Activated T-helper 2 cell treated with anti-CD3 and anti-CD28 coated beads, Interferon-gamma antibody, Interleukin-2, Interleukin-4, amounts not matched to agents 10 μg/mL and 5 μg/mL and 100 μg/mL, durations not matched to agents 14 hours and 24 hours and 36 hours (primary cell): ENCODE measurements at regions not wholly inside any gene's neighbourhood (a gene's known extent, or its start where the extent isn't known, plus 50 kb on each side); places are given as distances from the start of the nearest gene placed in this dataset.
"Not testable (repeated sequence)": the region's sequence is repeated elsewhere in the genome, so short reads cannot be mapped to it uniquely, and the experiment has no call there.

ENCODE experiments used
- DNase-seq: peaks from one replicate; pipeline ENCODE4 v3.0.0; 2021; ENCODE audit warnings: low spot score
- H3K27ac Mint-ChIP-seq: one replicate; pipeline ENCODE4 v1.8.0; 2021; ENCODE audit warnings: mixed read lengths
- H3K27me3 Mint-ChIP-seq: one replicate; pipeline ENCODE4 v1.8.0; 2021; ENCODE audit warnings: low read depth, mixed read lengths
- H3K36me3 Mint-ChIP-seq: one replicate; pipeline ENCODE4 v1.8.0; 2021; ENCODE audit warnings: low read depth, mixed read lengths
- H3K4me1 Mint-ChIP-seq: one replicate; pipeline ENCODE4 v1.8.0; 2021; ENCODE audit warnings: low read depth, mixed read lengths
- H3K4me3 Mint-ChIP-seq: one replicate; pipeline ENCODE4 v1.8.0; 2021; ENCODE audit warnings: low read depth, mild to moderate bottlenecking, moderate library complexity, mixed read lengths
- H3K9me3 Mint-ChIP-seq: one replicate; pipeline ENCODE4 v1.8.0; 2021; ENCODE audit warnings: mixed read lengths
- intact Hi-C: fragments of 100-400 bp; cut with micrococcal nuclease; formaldehyde crosslinking; loops from one replicate; pipeline ENCODE4 v1.15.1; 2023

DNA sequence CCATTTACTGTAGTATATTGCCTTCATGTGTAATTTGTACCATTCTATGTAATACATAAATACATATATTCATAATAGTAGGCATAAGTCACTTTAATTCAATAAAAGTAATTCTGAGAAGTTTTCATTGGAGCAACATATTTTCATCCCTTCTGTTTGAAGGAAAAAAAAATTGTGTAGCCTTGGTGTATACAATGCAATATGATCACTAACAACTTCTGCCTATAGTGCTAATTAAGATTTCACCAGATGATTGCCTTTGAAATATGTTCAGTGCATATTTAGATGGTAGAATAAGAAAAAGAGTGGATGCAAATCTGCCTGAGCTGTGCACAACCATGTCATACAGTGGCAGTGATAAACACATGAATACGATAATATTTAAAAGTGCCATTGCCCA, 996.8 kb downstream of the EFNA5 start:
- H3K9me3 Mint-ChIP-seq, result peaks cover 17% of the 10 kb centered on the region
- intact Hi-C loops, result no loop called here
- no peaks in the 10 kb centered on the region for H3K4me1 Mint-ChIP-seq
- no peaks in the 10 kb centered on the region for H3K27me3 Mint-ChIP-seq
- H3K36me3 Mint-ChIP-seq, result no peaks in the 10 kb centered on the region
- no peak overlapping the region for H3K4me3 Mint-ChIP-seq
- no peak overlapping the region for H3K27ac Mint-ChIP-seq
- no peak for DNase-seq

DNA sequence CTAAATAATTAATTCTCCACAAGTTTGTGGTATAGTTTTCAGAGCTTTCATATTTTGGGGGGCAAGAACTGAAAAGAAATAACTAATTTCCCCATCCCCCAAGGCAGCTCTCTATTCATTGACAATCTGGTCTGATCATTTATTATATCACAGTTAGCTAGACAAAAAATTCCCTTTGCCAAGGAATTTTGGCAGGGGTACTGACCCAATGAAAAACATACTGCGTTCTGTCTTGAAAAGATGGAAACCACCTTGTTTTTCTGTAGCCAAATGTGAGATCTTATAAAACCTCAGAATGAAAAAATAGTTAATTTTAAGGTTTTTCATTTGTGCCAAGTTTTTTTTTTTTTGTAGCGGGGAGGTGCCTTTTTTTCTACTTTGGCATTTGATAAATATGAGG, 1008.9 kb downstream of the EFNA5 start:
- no peaks in the 10 kb centered on the region for H3K27me3 Mint-ChIP-seq
- no peaks in the 10 kb centered on the region for H3K36me3 Mint-ChIP-seq
- DNase-seq, result no peak
- H3K4me3 Mint-ChIP-seq, result no peak overlapping the region
- no peak overlapping the region for H3K27ac Mint-ChIP-seq
- intact Hi-C loops, result no loop called here
- no peaks in the 10 kb centered on the region for H3K4me1 Mint-ChIP-seq
- H3K9me3 Mint-ChIP-seq, result peaks cover 8% of the 10 kb centered on the region

DNA sequence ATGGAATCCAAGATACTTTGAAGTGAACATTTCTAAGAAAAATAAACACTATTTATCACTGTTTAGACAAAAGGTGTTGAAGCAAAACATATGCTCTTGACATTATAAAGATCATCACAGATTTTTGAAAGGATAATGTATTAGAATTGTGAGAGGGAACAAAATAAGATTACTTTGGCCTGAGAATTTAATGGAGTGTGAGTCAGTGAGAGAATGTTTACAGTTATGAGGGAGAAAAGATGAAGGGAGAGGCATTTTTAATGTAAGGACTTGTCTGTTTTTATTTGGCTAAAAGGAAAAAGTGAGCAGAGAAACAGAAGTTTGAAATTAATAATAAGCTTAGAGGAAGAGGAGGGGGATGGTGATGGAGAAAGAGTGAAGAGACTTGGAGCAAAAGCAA, 1010.1 kb downstream of the EFNA5 start:
- intact Hi-C loops, result no loop called here

DNA sequence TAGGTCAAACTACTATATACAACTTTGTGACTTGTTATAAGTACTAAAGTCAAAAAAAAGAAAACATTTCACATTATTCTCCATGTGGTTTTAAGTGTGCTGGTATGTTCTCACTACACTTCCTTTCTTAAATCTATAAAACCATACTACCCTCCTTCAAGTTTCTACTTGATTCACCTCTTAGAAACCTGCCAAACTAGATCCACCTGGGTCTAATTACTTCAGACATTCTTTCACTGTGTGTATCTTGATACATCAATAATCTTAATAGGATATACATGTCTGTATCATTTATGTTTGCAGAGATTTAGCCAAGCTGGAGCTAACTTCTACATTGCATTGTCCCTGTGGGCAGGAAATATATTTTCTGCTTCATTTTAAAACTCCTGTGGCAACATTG, 1012.6 kb downstream of the EFNA5 start:
- Mint-ChIP-seq H3K9me3 (peaks cover 30% of the 10 kb centered on the region), H3K27ac (no peak overlapping the region), H3K36me3 (no peaks in the 10 kb centered on the region), H3K4me3 (no peak overlapping the region), H3K27me3 (no peaks in the 10 kb centered on the region), H3K4me1 (no peaks in the 10 kb centered on the region)
- intact Hi-C loops, result no loop called here
- DNase-seq, result no peak

More for the DNA sequence above, 1010.1 kb downstream of the EFNA5 start:
- H3K27me3 Mint-ChIP-seq, result no peaks in the 10 kb centered on the region
- H3K36me3 Mint-ChIP-seq, result no peaks in the 10 kb centered on the region
- H3K4me3 Mint-ChIP-seq, result no peak overlapping the region
- H3K4me1 Mint-ChIP-seq, result no peaks in the 10 kb centered on the region
- H3K27ac Mint-ChIP-seq, result no peak overlapping the region
- DNase-seq, result no peak
- H3K9me3 Mint-ChIP-seq, result peaks cover 11% of the 10 kb centered on the region

DNA sequence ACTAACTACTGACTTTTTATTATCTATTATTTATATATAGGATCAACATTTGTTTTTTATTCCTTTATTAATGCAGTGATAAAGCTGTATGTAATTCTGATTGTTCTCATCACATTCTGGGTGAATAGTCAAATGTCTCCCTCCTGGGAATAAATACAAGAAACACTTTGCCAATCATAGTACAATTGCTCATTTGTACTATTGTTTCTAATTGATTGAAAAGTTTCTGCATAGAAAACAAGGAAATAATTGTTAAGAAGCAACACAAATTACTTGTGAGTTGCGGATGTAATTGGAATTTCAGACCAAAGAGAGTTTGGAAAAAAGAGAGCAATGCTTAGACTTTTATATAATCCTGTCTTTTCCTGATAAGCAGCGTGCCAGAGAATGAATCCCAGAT, 1013.9 kb downstream of the EFNA5 start:
- Mint-ChIP-seq H3K4me1 (no peaks in the 10 kb centered on the region), H3K36me3 (no peaks in the 10 kb centered on the region)
- intact Hi-C loops, result no loop called here

DNA sequence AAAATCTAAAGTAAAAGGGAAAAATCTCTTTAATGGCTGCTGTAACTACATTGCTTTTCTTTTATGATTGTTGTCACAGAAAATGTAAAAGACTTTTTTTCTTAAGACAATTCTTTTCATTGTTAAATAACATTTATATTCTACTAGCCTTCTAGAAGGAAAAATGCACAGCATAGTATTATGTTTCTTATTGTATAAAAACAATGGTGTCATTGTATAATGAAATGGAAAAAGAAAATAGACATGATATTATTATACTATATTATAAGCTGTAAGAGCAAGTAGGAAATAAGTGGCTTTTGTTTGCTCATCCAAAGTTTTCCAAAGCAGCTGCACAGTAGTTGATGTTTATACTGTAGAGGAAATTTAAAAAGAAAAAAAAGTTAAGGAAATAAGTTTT, 1021.7 kb downstream of the EFNA5 start:
- intact Hi-C loops, result no loop called here

More for the DNA sequence above, 1013.9 kb downstream of the EFNA5 start:
- H3K4me3 Mint-ChIP-seq, result no peak overlapping the region
- no peaks in the 10 kb centered on the region for H3K27me3 Mint-ChIP-seq
- no peak for DNase-seq
- peaks cover 30% of the 10 kb centered on the region for H3K9me3 Mint-ChIP-seq
- H3K27ac Mint-ChIP-seq, result no peak overlapping the region

DNA sequence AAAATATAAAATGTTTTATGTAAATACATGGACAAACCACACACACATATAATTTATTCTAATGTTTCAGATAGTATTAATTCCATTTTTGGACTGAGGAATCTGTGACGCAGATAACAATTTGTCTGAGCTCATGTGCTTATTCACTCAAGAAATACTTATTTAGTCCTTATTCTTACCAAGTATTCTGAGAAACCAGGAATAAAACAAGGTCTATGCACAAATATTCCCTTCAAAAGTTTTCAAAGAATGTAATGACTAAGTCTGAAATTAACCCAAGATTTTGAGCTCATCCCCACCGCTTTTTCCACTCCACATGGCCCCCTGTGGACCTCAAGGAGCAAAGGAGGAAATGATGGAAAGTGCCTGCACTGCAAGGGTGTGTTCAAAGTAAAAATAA, 1022.3 kb downstream of the EFNA5 start:
- Mint-ChIP-seq H3K4me3 (no peak overlapping the region), H3K36me3 (no peaks in the 10 kb centered on the region), H3K9me3 (peaks cover 1% of the 10 kb centered on the region), H3K4me1 (no peaks in the 10 kb centered on the region), H3K27me3 (no peaks in the 10 kb centered on the region), H3K27ac (no peak overlapping the region)
- intact Hi-C loops, result no loop called here
- DNase-seq, result no peak

More for the DNA sequence above, 1021.7 kb downstream of the EFNA5 start:
- Mint-ChIP-seq H3K4me3 (no peak overlapping the region), H3K36me3 (no peaks in the 10 kb centered on the region), H3K9me3 (peaks cover 5% of the 10 kb centered on the region), H3K27ac (no peak overlapping the region), H3K4me1 (no peaks in the 10 kb centered on the region), H3K27me3 (no peaks in the 10 kb centered on the region)
- DNase-seq, result no peak

DNA sequence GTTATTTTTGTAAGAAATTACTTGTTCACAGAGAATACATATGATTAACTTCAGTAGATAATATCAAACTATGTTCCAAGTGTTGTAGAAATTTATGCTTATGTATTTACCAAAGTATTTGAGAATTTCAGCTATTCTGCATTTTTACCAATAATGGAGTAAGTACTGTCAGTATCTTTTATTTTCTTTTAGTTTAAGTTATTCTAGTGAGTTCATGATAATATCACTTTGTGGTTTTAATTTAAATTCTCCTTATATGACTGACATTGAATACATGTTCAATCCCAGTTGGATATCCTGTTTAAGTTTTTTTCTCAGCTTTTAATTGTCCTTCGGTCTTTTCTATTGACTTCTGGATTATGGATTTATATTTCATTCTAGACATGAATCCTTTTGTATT, 1024.6 kb downstream of the EFNA5 start:
- no peaks in the 10 kb centered on the region for H3K36me3 Mint-ChIP-seq
- H3K9me3 Mint-ChIP-seq, result no peaks in the 10 kb centered on the region
- DNase-seq, result no peak
- intact Hi-C loops, result no loop called here
- H3K4me3 Mint-ChIP-seq, result no peak overlapping the region
- H3K27me3 Mint-ChIP-seq, result no peaks in the 10 kb centered on the region
- H3K4me1 Mint-ChIP-seq, result no peaks in the 10 kb centered on the region
- no peak overlapping the region for H3K27ac Mint-ChIP-seq

DNA sequence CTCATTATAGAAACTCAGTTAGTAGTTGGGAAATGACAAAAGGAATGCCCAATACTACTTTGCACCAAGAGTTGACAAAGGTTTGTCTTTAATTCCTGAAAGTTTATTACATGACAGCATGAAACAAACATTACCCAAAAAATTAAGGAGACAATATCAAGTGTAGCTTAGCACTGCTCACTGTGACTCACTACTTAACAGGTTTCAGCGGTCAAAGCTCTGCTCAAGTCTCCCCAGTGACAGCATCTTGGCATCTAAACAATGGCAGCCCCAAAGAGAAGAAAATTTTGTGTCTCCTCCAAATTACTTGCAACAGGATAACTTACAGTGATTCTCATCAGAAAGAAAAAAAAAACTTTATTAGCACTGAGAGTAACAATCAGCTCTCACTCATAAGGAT, 1030.2 kb downstream of the EFNA5 start:
- no peaks in the 10 kb centered on the region for H3K27me3 Mint-ChIP-seq
- H3K9me3 Mint-ChIP-seq, result peaks cover 10% of the 10 kb centered on the region
- H3K27ac Mint-ChIP-seq, result no peak overlapping the region
- H3K4me1 Mint-ChIP-seq, result no peaks in the 10 kb centered on the region
- no peak for DNase-seq
- no peaks in the 10 kb centered on the region for H3K36me3 Mint-ChIP-seq
- H3K4me3 Mint-ChIP-seq, result no peak overlapping the region
- intact Hi-C loops, result no loop called here

DNA sequence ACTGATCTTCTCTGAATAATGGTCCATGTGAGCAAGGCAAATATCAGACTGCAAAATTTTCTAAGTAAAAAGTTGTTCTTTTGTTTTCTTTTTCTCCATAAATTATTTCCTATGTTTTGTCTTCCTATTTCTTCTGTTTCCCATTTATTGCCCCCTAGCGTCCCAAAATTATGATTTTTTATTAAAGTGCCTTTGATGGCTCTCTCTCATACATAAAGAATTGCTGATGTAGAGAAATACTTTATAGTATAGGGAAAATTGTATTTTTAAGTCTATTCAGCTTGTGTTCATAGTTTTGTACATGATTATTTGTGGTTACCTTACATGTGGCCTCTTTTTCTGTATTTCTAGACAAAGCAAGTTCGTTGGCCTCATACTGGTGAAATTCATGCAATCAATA, 1031.2 kb downstream of the EFNA5 start:
- Mint-ChIP-seq H3K36me3 (no peaks in the 10 kb centered on the region), H3K9me3 (peaks cover 10% of the 10 kb centered on the region), H3K4me1 (no peaks in the 10 kb centered on the region), H3K27ac (no peak overlapping the region), H3K27me3 (no peaks in the 10 kb centered on the region), H3K4me3 (no peak overlapping the region)
- intact Hi-C loops, result no loop called here
- no peak for DNase-seq

DNA sequence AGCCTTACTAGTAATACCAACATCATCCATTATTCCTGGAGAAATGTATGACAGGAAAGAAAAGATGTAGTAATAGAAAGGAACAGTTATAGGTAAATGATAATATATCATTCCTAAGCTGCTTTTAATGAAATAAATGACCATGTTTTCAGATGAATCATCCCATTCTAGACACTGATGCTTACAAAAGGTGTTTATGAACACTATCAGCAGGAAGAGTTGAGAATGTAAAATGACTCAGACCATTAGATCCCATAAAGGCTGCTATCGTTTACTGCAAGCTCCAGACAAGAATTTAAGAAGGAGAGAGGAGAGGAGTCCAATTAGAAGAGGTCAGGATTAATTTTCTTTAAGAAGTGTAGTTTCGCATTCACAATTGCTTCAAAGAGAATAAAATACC, 1033.5 kb downstream of the EFNA5 start:
- no peak overlapping the region for H3K4me3 Mint-ChIP-seq
- DNase-seq, result no peak
- no peaks in the 10 kb centered on the region for H3K27me3 Mint-ChIP-seq
- H3K9me3 Mint-ChIP-seq, result peaks cover 10% of the 10 kb centered on the region
- H3K4me1 Mint-ChIP-seq, result no peaks in the 10 kb centered on the region
- no peaks in the 10 kb centered on the region for H3K36me3 Mint-ChIP-seq
- intact Hi-C loops, result no loop called here
- H3K27ac Mint-ChIP-seq, result no peak overlapping the region

DNA sequence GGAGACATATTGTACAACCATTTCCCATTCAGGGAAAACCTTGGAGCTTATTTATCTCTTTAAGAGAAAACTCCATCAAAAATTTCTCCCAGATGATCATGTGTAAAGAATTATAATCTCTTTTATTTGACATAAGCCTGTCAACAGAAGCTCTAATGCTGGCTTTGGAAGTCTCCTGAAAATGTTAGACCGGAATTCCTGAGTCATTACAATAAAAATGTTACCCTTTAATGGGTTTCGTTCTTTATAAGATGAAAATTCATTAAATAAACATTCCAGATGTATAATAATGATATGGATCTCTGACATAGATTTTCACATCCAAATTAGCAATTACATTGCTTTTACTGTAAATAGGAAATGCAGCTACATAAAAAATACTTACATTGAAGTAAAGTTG, 1036.4 kb downstream of the EFNA5 start:
- Mint-ChIP-seq H3K9me3 (peaks cover 5% of the 10 kb centered on the region), H3K27me3 (no peaks in the 10 kb centered on the region), H3K27ac (no peak overlapping the region), H3K36me3 (no peaks in the 10 kb centered on the region), H3K4me3 (no peak overlapping the region), H3K4me1 (no peaks in the 10 kb centered on the region)
- intact Hi-C loops, result no loop called here
- no peak for DNase-seq

DNA sequence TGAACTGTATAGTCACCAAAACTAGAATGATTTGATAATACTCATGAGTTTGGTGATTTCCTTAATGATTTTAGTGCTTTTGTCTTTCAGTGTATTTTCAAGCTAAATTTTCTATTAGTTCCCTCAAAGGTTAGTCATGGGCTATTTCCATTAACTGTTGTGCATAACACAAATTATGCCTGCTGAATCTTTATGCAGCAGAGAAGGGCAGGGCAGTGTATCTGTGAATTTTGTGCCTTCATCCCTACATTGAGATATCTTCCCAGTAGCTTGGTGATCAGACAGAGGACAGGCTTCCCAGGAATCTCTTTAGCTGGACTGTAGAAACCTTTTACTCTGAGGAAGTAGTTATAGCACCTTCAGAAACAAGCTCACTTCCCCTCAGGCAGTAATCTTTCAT, 1036.9 kb downstream of the EFNA5 start:
- H3K9me3 Mint-ChIP-seq, result peaks cover 4% of the 10 kb centered on the region
- no peaks in the 10 kb centered on the region for H3K27me3 Mint-ChIP-seq
- intact Hi-C loops, result no loop called here
- no peak for DNase-seq
- H3K4me3 Mint-ChIP-seq, result no peak overlapping the region
- H3K36me3 Mint-ChIP-seq, result no peaks in the 10 kb centered on the region
- H3K4me1 Mint-ChIP-seq, result no peaks in the 10 kb centered on the region
- no peak overlapping the region for H3K27ac Mint-ChIP-seq

DNA sequence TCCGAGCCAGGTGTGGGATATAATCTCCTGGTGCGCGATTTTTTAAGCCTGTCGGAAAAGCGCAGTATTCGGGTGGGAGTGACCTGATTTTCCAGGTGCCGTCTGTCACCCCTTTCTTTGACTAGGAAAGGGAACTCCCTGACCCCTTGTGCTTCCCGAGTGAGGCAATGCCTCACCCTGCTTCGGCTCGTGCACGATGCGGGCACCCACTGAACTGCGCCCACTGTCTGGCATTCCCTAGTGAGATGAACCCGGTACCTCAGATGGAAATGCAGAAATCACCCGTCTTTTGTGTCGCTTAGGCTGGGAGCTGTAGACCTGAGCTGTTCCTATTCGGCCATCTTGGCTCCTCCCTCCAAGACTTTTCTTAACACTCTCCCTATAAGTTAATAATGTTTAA, 1042.3 kb downstream of the EFNA5 start:
- H3K9me3 Mint-ChIP-seq, result not testable (repeated sequence)

More for the DNA sequence above, 1042.3 kb downstream of the EFNA5 start:
- H3K4me3 Mint-ChIP-seq, H3K36me3 Mint-ChIP-seq, H3K27me3 Mint-ChIP-seq, DNase-seq, intact Hi-C loops, H3K27ac Mint-ChIP-seq, H3K4me1 Mint-ChIP-seq: not testable (repeated sequence)
